ENCODE measurements at regions not wholly inside any gene's neighbourhood (a gene's known extent, or its start where the extent isn't known, plus 50 kb on each side); places are given as distances from the start of the nearest gene placed in this dataset.

GRCh38 chr10:53724581-53724980, 952.0 kb upstream of the MBL2 start:
- H4K20me1 ChIP-seq (ENCODE audit: insufficient read depth, low read length): no peaks in the 10 kb centered on the region
- H3K4me3 ChIP-seq (ENCODE audit: low read depth, low read length, poor library complexity, severe bottlenecking): no peak overlapping the region
- TF ChIP-seq EZH2 (IDR thresholded peaks at IDR 0.05; ENCODE audit: borderline replicate concordance, low read length) (no peak), CTCF (IDR thresholded peaks at IDR 0.05; ENCODE audit: low read length) (no peak)

GRCh38 chr10:53719658-53720057, 947.1 kb upstream of the MBL2 start:
- no peak overlapping the region for H2AFZ ChIP-seq (ENCODE audit: low read length)
- H3K4me3 ChIP-seq (ENCODE audit: low read depth, low read length, poor library complexity, severe bottlenecking): no peak overlapping the region
- H3K4me1 ChIP-seq (ENCODE audit: insufficient read depth, low read length, severe bottlenecking): no peaks in the 10 kb centered on the region
- H3K27me3 ChIP-seq (ENCODE audit: insufficient read depth, low read length): no peaks in the 10 kb centered on the region
- no peaks in the 10 kb centered on the region for H3F3A ChIP-seq (ENCODE audit: insufficient read depth, low read length)
- no peaks in the 10 kb centered on the region for H3K36me3 ChIP-seq (ENCODE audit: insufficient read depth, low read length)
- H3K9ac ChIP-seq (ENCODE audit: low read length): no peak overlapping the region
- H3K9me2 ChIP-seq (ENCODE audit: low read depth, low read length): no peaks in the 10 kb centered on the region
- no peak for TF ChIP-seq CTCF (IDR thresholded peaks at IDR 0.05; ENCODE audit: low read length)
- TF ChIP-seq EZH2 (IDR thresholded peaks at IDR 0.05; ENCODE audit: borderline replicate concordance, low read length): no peak
- H4K20me1 ChIP-seq (ENCODE audit: insufficient read depth, low read length): no peaks in the 10 kb centered on the region
- no peak overlapping the region for H3K27ac ChIP-seq (ENCODE audit: low read depth, low read length, poor library complexity, severe bottlenecking)
- H3K79me2 ChIP-seq (ENCODE audit: insufficient read depth, low read length): no peaks in the 10 kb centered on the region
- H3K4me2 ChIP-seq (ENCODE audit: low read length): no peak overlapping the region
- H3K9me3 ChIP-seq (ENCODE audit: low read length): no peaks in the 10 kb centered on the region

More at GRCh38 chr10:53724581-53724980, 952.0 kb upstream of the MBL2 start:
- H3F3A ChIP-seq (ENCODE audit: insufficient read depth, low read length): no peaks in the 10 kb centered on the region
- H3K9me2 ChIP-seq (ENCODE audit: low read depth, low read length): no peaks in the 10 kb centered on the region
- no peak overlapping the region for H3K9ac ChIP-seq (ENCODE audit: low read length)
- no peak overlapping the region for H3K4me2 ChIP-seq (ENCODE audit: low read length)
- no peaks in the 10 kb centered on the region for H3K27me3 ChIP-seq (ENCODE audit: insufficient read depth, low read length)
- H3K36me3 ChIP-seq (ENCODE audit: insufficient read depth, low read length): no peaks in the 10 kb centered on the region
- H3K79me2 ChIP-seq (ENCODE audit: insufficient read depth, low read length): no peaks in the 10 kb centered on the region
- H3K4me1 ChIP-seq (ENCODE audit: insufficient read depth, low read length, severe bottlenecking): no peaks in the 10 kb centered on the region
- no peak overlapping the region for H2AFZ ChIP-seq (ENCODE audit: low read length)
- no peak overlapping the region for H3K27ac ChIP-seq (ENCODE audit: low read depth, low read length, poor library complexity, severe bottlenecking)
- no peaks in the 10 kb centered on the region for H3K9me3 ChIP-seq (ENCODE audit: low read length)

- no peak overlapping the region for H3K4me2 ChIP-seq (ENCODE audit: low read length)
- TF ChIP-seq CTCF (IDR thresholded peaks at IDR 0.05; ENCODE audit: low read length) (no peak), EZH2 (IDR thresholded peaks at IDR 0.05; ENCODE audit: borderline replicate concordance, low read length) (no peak)
- no peak overlapping the region for H3K27ac ChIP-seq (ENCODE audit: low read depth, low read length, poor library complexity, severe bottlenecking)
- H3K79me2 ChIP-seq (ENCODE audit: insufficient read depth, low read length): no peaks in the 10 kb centered on the region
- no peaks in the 10 kb centered on the region for H3K36me3 ChIP-seq (ENCODE audit: insufficient read depth, low read length)
- no peaks in the 10 kb centered on the region for H3F3A ChIP-seq (ENCODE audit: insufficient read depth, low read length)
- H4K20me1 ChIP-seq (ENCODE audit: insufficient read depth, low read length): no peaks in the 10 kb centered on the region
- H3K9ac ChIP-seq (ENCODE audit: low read length): no peak overlapping the region
- H2AFZ ChIP-seq (ENCODE audit: low read length): no peak overlapping the region
- H3K9me3 ChIP-seq (ENCODE audit: low read length): no peaks in the 10 kb centered on the region
- no peak overlapping the region for H3K4me3 ChIP-seq (ENCODE audit: low read depth, low read length, poor library complexity, severe bottlenecking)
- H3K27me3 ChIP-seq (ENCODE audit: insufficient read depth, low read length): no peaks in the 10 kb centered on the region
- H3K9me2 ChIP-seq (ENCODE audit: low read depth, low read length): no peaks in the 10 kb centered on the region
- no peaks in the 10 kb centered on the region for H3K4me1 ChIP-seq (ENCODE audit: insufficient read depth, low read length, severe bottlenecking)
These were observed 943.6 kb upstream of the MBL2 start for GRCh38 chr10:53716156-53716555.

Data from OCI-LY1 (cell line).